HepG2 (cell line): ENCODE measurements at regions not wholly inside any gene's neighbourhood (a gene's known extent, or its start where the extent isn't known, plus 50 kb on each side); places are given as distances from the start of the nearest gene placed in this dataset.
A peak's percentile ranks its signal among the peaks of the same experiment; 100 is the strongest.
"Not testable (repeated sequence)": the region's sequence is repeated elsewhere in the genome, so short reads cannot be mapped to it uniquely, and the experiment has no call there.

ENCODE experiments used
- ATAC-seq: fragments of 200-7000 bp; cut with Tn5 transposase; 3 replicates; pipeline ENCODE4 v1.9.1; 2020; ENCODE audit warnings: mild to moderate bottlenecking, moderate library complexity
- BruUV-seq: library from RNA; stranded (reverse); fragments of 400-500 nt; replicated peaks from 2 replicates; lab custom pipeline; 2021; lab: Mats Ljungman, UMichigan
- CTCF ChIA-PET: fragments of 300-600 bp; formaldehyde crosslinking; extraction: SDS; loops from one replicate; lab custom pipeline; 2021; ENCODE audit warnings: low total read pairs, inconsistent platforms, low intra/inter-chr PET ratio; lab: Yijun Ruan, JAX
- POLR2A ChIA-PET: fragments of 350-600 bp; sonication (Branson Sonifier 250); formaldehyde crosslinking; loops from one replicate; lab custom pipeline; 2020; ENCODE audit warnings: antibody characterized with exemption, inconsistent platforms; lab: Yijun Ruan, JAX
- DNase-seq: peaks from one replicate; pipeline ENCODE4 v3.0.0-alpha.2; 2015; ENCODE audit warnings: low spot score
- FAIRE-seq: peaks from 3 replicates; lab custom pipeline; 2011; peaks lifted over from hg19 to GRCh38; lab: Jason Lieb, UNC
- H2AFZ ChIP-seq: one replicate; pipeline ENCODE4 v1.6.1; 2011; ENCODE audit warnings: low read length, inconsistent platforms
- H3K27ac ChIP-seq: fragments of 300-600 bp; 3 replicates; pipeline ENCODE4 v1.8.0; 2011; ENCODE audit warnings: mixed run types, mild to moderate bottlenecking, mixed read lengths, low read length, inconsistent platforms; ENCODE audit not compliant: insufficient read depth; ENCODE audit errors: extremely low read length
- H3K27me3 ChIP-seq, 2 experiments: fragments of 200-600 bp in 1 of 2; 2 replicates in 1 of 2; 3 replicates in 1 of 2; pipeline versions ENCODE4 v1.6.0 to v1.8.0; 2011; ENCODE audit warnings: low read length in 2 of 2, mild to moderate bottlenecking in 2 of 2, moderate library complexity in 2 of 2, inconsistent platforms in 1 of 2; ENCODE audit not compliant: insufficient read depth in 2 of 2, control insufficient read depth in 1 of 2
- H3K36me3 ChIP-seq, 2 experiments: fragments of 200-600 bp in 1 of 2; replicated peaks in 1 of 2; 2 replicates in 1 of 2; 3 replicates in 1 of 2; pipeline versions ENCODE4 v1.5.1 to v1.8.0; 2011; ENCODE audit warnings: low read length in 2 of 2, inconsistent platforms in 1 of 2; ENCODE audit not compliant: insufficient read depth in 2 of 2, control insufficient read depth in 1 of 2
- H3K4me1 ChIP-seq: 2 replicates; pipeline ENCODE4 v1.5.1; 2012; ENCODE audit warnings: low read length, inconsistent platforms; ENCODE audit not compliant: insufficient read depth
- H3K4me2 ChIP-seq: 2 replicates; pipeline ENCODE4 v1.6.0; 2011; ENCODE audit warnings: low read depth, low read length, inconsistent platforms
- H3K4me3 ChIP-seq, 3 experiments: fragments of 200-600 bp in 1 of 3; sonication (generic), shearing (Covaris generic) in 1 of 3; replicated peaks in 1 of 3; 2 replicates each; pipeline ENCODE4 v1.5.1; 2011 to 2016; ENCODE audit warnings: low read length in 3 of 3, inconsistent platforms in 2 of 3, low read depth in 2 of 3, mild to moderate bottlenecking in 2 of 3, control low read depth in 1 of 3, mixed read lengths in 1 of 3; ENCODE audit not compliant: insufficient read depth in 1 of 3
- H3K79me2 ChIP-seq: one replicate; pipeline ENCODE4 v1.6.1; 2011; ENCODE audit warnings: low read length, inconsistent platforms; ENCODE audit not compliant: insufficient read depth
- H3K9ac ChIP-seq: 2 replicates; pipeline ENCODE4 v1.6.0; 2011; ENCODE audit warnings: mild to moderate bottlenecking, low read depth, low read length, inconsistent platforms; ENCODE audit not compliant: insufficient read depth
- H3K9me3 ChIP-seq: 2 replicates; pipeline ENCODE4 v1.5.1; 2012; ENCODE audit warnings: mild to moderate bottlenecking, low read length
- H4K20me1 ChIP-seq: 2 replicates; pipeline ENCODE4 v1.6.0; 2011; ENCODE audit warnings: inconsistent platforms, mild to moderate bottlenecking, low read length, moderate library complexity; ENCODE audit not compliant: insufficient read depth
- WGBS: methylation state at CpG from one replicate; pipeline ENCODE4 v1.1.6; 2017; ENCODE audit warnings: low lambda C conversion rate; 5-methylcytosine and 5-hydroxymethylcytosine counted together
- in situ Hi-C: cut with HindIII; loops from 2 replicates; pipeline ENCODE4 v1.10.0; 2017; ENCODE audit warnings: low pct_unique_long_range_greater_than_20kb; ENCODE audit not compliant: extremely low pct_ligation_motif_present
- intact Hi-C: fragments of 100-400 bp; cut with micrococcal nuclease; formaldehyde crosslinking; loops from one replicate; pipeline ENCODE4 v1.10.0; 2022; ENCODE audit not compliant: unreplicated experiment
- TF ChIP-seq, protein P1 (sequence below), 2 experiments: fragments of 450-650 bp in 1 of 2; sonication (generic) in 1 of 2; formaldehyde crosslinking in 1 of 2; IDR thresholded peaks; 2 replicates each; pipeline versions ENCODE4 v1.6.1 to v1.8.0; 2016 to 2022; ENCODE audit warnings: antibody characterized with exemption in 1 of 2, mild to moderate bottlenecking in 1 of 2, missing genetic modification reagents in 1 of 2

DNA sequence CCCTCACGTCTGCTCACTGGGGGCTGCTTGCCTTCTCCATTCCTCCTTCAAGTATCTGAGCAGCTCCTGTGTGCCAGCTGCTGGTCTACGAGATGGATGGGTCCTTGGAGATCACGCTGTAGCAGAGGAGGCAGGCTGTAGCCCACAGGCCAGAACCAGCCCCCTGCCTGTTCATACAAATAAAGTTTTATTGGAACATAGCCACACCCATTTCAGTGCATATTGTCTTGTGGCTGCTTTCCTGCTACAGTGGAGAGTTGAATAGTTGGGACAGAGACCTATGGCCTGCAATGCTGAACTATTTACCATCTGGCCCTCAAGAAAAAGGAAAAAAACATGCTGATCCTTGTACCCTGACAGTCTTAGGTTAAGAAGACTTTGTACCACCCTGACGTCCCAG is 136.8 kb upstream of the HMX1 start:
- TF ChIP-seq, protein P1, sequence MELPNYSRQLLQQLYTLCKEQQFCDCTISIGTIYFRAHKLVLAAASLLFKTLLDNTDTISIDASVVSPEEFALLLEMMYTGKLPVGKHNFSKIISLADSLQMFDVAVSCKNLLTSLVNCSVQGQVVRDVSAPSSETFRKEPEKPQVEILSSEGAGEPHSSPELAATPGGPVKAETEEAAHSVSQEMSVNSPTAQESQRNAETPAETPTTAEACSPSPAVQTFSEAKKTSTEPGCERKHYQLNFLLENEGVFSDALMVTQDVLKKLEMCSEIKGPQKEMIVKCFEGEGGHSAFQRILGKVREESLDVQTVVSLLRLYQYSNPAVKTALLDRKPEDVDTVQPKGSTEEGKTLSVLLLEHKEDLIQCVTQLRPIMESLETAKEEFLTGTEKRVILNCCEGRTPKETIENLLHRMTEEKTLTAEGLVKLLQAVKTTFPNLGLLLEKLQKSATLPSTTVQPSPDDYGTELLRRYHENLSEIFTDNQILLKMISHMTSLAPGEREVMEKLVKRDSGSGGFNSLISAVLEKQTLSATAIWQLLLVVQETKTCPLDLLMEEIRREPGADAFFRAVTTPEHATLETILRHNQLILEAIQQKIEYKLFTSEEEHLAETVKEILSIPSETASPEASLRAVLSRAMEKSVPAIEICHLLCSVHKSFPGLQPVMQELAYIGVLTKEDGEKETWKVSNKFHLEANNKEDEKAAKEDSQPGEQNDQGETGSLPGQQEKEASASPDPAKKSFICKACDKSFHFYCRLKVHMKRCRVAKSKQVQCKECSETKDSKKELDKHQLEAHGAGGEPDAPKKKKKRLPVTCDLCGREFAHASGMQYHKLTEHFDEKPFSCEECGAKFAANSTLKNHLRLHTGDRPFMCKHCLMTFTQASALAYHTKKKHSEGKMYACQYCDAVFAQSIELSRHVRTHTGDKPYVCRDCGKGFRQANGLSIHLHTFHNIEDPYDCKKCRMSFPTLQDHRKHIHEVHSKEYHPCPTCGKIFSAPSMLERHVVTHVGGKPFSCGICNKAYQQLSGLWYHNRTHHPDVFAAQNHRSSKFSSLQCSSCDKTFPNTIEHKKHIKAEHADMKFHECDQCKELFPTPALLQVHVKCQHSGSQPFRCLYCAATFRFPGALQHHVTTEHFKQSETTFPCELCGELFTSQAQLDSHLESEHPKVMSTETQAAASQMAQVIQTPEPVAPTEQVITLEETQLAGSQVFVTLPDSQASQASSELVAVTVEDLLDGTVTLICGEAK (IDR thresholded peaks at IDR 0.05), result not testable (repeated sequence)
- TF ChIP-seq, protein P1 (CRISPR knock-in tag; IDR thresholded peaks at IDR 0.05), result peak; percentile 80
- TF ChIP-seq, all 625 proteins: peak for 1; not testable (repeated sequence) for 624
- H3K27ac ChIP-seq, POLR2A ChIA-PET, H3K9ac ChIP-seq, H3K4me1 ChIP-seq, BruUV-seq, H3K36me3 ChIP-seq, FAIRE-seq, CTCF ChIA-PET, H4K20me1 ChIP-seq, H2AFZ ChIP-seq, H3K9me3 ChIP-seq, H3K79me2 ChIP-seq, H3K27me3 ChIP-seq, ATAC-seq, in situ Hi-C loops, H3K4me2 ChIP-seq, DNase-seq, H3K4me3 ChIP-seq, intact Hi-C loops: not testable (repeated sequence)
- WGBS, result 25% methylated on average over 1 of the region's 4 CpGs

GRCh38 chr4:9001153-9001552 is 129.5 kb upstream of the HMX1 start:
- H3K79me2 ChIP-seq, ATAC-seq, intact Hi-C loops, H3K9me3 ChIP-seq, in situ Hi-C loops, FAIRE-seq, H3K9ac ChIP-seq, H3K36me3 ChIP-seq, H3K4me1 ChIP-seq, DNase-seq, H4K20me1 ChIP-seq, H3K4me3 ChIP-seq, H3K4me2 ChIP-seq, H3K27me3 ChIP-seq, POLR2A ChIA-PET, BruUV-seq, H2AFZ ChIP-seq, H3K27ac ChIP-seq: not testable (repeated sequence)
- no CpG with 5 or more reads among the region's 28 CpGs for WGBS
- CTCF ChIA-PET, result interaction anchor here (1.1 kb wide), 1 partner anchor 122 kb away, joined by 3 read pairs; no protein-coding TSS in a partner anchor
